ENCODE measurements at regions not wholly inside any gene's neighbourhood (a gene's known extent, or its start where the extent isn't known, plus 50 kb on each side); places are given as distances from the start of the nearest gene placed in this dataset.
"Not testable (repeated sequence)": the region's sequence is repeated elsewhere in the genome, so short reads cannot be mapped to it uniquely, and the experiment has no call there.

DNA sequence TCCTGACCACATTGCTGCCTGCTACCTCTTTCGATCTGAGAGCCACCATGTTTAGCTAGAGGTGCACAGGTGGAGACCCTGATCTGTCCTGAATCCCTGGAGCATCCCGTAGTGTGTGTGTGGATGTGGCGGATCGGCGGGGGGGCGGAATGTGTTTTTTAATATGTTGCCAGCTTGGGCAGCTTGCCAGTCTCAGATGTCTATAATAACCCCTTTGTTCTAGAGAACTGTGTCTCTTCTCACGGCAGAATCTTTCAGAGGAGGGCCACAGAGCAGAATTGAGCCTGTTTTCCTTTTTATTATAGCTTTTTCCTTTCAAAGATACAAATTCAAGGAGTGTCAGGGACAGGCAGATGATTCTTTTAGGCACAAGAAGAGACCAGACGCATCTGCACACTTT is 934.1 kb upstream of the KLHL29 start:
- DNase-seq, result no peak

- DNase-seq, result no peak
Measured at GRCh38 chr2:22454826-22455485, 930.0 kb upstream of the KLHL29 start.

DNA sequence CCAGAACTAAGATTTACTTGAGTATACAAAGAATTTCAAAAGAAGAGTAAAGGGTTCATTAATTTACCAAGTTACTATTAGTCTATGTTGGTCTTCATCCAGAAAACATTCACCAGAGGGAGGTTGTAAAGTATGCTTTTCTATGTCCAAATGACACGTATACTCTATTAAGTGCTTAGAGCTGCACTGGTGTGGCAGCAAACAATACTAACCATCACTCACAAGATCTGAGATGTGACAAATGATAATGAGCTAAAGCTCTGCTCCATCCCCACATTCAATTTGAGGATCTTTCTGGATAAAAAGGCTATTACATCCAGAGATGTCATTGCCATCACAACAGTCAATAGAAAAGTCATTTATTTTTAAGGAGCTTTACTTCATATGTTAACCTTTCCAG is 926.5 kb upstream of the KLHL29 start:
- no peak for DNase-seq

- not testable (repeated sequence) for DNase-seq
Measured at GRCh38 chr2:22475103-22475502, 909.9 kb upstream of the KLHL29 start.

- DNase-seq, result no peak
Measured at GRCh38 chr2:22478329-22478728, 906.6 kb upstream of the KLHL29 start.

- DNase-seq, result no peak
Measured at GRCh38 chr2:22481486-22482259, 903.3 kb upstream of the KLHL29 start.

- no peak for DNase-seq
Measured at GRCh38 chr2:22483036-22483435, 901.9 kb upstream of the KLHL29 start.

DNA sequence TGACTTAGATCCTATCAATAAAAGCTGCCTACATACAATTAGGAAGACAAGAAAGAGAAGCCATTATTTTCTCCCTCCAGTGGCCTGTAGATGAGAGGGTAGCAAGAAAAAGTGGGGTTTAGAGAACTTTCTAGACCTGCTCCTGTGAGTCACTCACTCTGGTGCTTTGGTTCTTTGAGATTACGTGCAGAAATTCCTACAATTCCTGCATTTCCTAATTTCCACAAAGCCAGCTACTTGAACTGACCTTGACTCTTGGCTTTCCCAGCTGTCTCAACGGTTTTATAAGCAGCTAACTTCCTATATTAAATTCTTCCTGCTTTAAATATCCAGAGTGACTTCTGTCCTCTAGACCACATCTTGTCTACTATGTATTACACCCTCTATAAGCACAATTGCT is 899.5 kb upstream of the KLHL29 start:
- no peak for DNase-seq

GRCh38 chr2:22486343-22486742 is 898.6 kb upstream of the KLHL29 start:
- DNase-seq, result no peak

- no peak for DNase-seq
Measured at GRCh38 chr2:22487036-22487435, 897.9 kb upstream of the KLHL29 start.

- no peak for DNase-seq
Measured at GRCh38 chr2:22487541-22487940, 897.4 kb upstream of the KLHL29 start.

DNA sequence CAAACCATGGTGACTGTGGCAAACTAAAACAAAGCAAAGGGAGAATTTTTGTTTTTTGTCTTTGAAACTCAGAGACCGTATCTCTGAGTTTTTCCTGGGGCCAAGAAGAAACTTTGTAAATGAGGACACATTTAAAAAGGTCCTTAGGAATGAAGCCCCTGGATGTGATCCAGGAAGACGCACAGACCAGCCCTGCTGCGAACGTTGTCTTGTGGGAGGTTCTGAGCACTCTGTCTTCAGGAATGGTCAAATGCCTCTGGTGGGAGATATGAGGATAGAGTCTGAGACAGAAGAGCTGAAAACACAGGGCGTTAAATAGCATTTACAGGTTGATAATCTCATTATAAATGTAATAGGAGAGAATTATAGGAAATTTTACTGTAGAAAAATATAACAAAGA is 893.5 kb upstream of the KLHL29 start:
- DNase-seq, result no peak

DNA sequence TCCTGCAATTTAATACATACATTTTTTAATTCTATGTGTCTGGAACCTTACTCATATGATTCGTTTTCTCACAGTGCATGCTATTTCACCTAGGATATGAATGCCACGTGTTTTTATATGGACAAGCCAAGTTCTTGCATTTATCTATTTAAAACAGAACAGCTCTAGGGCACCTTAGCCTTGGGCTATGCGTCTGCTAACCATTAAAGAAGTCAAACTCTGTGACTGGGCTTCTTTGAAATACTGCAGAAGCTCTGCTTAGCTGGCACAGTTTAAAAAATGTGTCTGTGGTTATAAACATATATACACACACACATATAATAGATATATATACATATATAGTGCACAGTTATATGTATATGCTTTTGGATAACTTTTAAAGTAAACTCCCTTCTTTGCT is 890.8 kb upstream of the KLHL29 start:
- no peak for DNase-seq

- no peak for DNase-seq
Measured at GRCh38 chr2:22497064-22497463, 887.9 kb upstream of the KLHL29 start.

GRCh38 chr2:22497789-22498188 is 887.2 kb upstream of the KLHL29 start:
- DNase-seq, result no peak

GRCh38 chr2:22499082-22499839 is 885.7 kb upstream of the KLHL29 start:
- DNase-seq, result no peak

GRCh38 chr2:22500555-22500935 is 884.4 kb upstream of the KLHL29 start:
- DNase-seq, result no peak

- no peak for DNase-seq
Measured at GRCh38 chr2:22501851-22502250, 883.1 kb upstream of the KLHL29 start.

DNA sequence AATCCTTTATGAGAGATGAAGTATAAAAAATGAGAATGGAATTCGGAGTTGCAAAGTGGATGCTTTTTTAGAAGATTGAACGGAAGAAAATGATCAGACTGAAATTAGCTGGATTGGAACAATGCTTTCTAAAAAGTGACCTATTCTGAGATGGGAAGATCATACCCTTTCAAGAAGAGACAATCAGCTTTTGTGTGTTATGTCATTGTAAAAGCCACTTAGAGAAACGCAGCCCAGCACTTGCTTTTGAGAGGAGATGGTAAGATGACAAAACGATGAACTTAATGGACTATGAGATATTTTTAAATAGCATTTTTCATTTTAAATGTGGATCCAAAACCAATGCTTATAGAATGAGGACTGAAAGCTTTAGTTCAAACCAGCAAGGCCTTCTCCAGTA is 871.4 kb upstream of the KLHL29 start:
- no peak for DNase-seq

GRCh38 chr2:22517141-22517540 is 867.8 kb upstream of the KLHL29 start:
- DNase-seq, result no peak

DNA sequence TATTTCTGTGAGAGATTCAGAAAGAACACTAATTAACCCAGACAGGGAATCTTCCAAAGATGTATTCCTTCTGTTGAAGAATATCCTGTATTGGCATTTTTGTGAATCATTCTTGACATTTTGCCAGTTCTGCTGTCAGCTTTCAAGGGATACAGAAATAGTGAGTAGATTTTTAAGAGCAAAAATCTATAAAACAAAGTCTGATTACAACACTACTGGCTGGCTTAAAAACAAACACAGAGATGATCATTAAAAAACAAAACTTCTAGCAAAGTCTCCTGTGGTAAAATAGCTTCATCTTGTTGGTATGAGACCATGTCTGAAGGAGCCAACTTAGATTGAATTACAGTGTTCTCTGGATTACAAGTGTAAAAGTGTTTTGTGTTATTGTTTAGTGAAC is 866.3 kb upstream of the KLHL29 start:
- no peak for DNase-seq

DNA sequence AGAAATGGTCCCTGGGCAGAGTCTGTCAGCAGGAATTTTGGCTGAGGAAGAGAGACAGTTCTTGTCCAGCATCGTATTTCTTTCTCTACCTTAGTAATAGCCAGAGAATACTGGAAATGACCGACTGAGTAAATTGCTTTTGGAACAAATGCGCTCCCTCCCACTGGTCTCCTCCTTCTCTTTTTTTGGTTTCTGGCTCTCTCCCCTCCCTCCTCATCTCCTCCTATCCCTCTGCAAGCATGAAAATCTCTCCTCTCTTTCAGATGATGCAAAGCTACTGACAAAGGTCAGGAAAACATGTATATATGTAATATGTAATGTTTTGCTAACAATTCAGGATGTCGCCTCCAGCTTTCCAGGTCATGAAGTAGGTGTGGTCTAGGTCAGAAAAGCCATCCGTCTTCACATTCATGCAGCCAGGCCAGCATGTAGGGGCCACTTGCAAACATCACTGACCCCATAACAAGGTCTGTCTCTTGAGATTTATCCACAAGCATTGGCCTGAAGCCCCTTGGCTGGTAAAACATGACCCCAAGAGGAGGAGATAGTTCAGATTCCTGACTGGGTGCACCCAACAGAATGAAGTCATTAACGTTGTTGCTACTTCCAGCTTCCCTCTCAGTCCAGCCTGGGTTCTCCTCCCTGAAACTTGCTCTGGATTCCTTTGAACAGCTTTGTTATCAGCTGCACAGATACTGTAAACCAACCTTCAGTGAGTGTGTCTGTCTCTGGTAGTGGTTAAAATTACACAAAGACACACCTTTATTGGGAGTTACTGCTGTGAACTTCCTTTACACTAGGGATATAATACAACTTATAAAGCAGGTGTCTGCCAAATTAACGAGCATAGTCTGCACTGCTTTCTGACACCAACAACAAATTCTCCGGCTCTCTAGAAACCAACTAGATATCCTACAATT is 864.4 kb upstream of the KLHL29 start:
- no peak for DNase-seq

DNA sequence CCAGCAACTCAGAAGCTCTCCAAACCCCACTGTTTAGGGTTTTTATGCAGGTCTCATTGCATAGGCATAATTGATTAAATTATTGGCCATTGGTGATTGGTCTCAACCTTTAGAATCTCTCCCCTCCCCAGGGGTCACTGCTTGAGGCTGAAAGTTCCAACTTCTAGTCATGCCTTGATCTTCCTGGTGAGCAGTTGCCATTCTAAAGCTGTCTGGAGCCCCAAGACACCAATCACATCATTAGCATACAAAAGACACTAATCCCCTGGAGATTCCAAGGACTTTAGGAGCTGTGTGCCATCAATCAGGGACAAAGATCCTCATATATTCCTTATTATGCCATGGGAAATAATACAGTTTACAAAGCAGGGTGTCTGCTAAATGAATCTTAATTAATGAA is 863.4 kb upstream of the KLHL29 start:
- no peak for DNase-seq

Data from NCI-H2107 (cell line).